Skeletal muscle tissue (tissue), 3 donors: ENCODE measurements at regions not wholly inside any gene's neighbourhood (a gene's known extent, or its start where the extent isn't known, plus 50 kb on each side); places are given as distances from the start of the nearest gene placed in this dataset.

Source experiments
- H3K27ac ChIP-seq: one replicate; pipeline ENCODE4 v1.7.0; 2013; ENCODE audit warnings: mild to moderate bottlenecking, low read depth, low read length, inconsistent platforms
- H3K27me3 ChIP-seq, 3 donors: one replicate each; pipeline ENCODE4 v1.7.0; 2013; ENCODE audit warnings: low read length in 3 of 3; ENCODE audit not compliant: control insufficient read depth in 3 of 3, insufficient read depth in 3 of 3
- H3K36me3 ChIP-seq, 3 donors: one replicate each; pipeline ENCODE4 v1.7.0; 2013; ENCODE audit warnings: low read length in 3 of 3; ENCODE audit not compliant: control insufficient read depth in 3 of 3, insufficient read depth in 3 of 3
- H3K4me1 ChIP-seq, 3 donors: one replicate each; pipeline ENCODE4 v1.7.0; 2013; ENCODE audit warnings: low read length in 3 of 3, mild to moderate bottlenecking in 3 of 3; ENCODE audit not compliant: control insufficient read depth in 3 of 3, insufficient read depth in 3 of 3
- H3K4me3 ChIP-seq, 3 donors: one replicate each; pipeline ENCODE4 v1.7.0; 2013; ENCODE audit warnings: low read length in 3 of 3
- H3K9ac ChIP-seq, 3 donors: one replicate each; pipeline ENCODE4 v1.7.0; 2013; ENCODE audit warnings: low read length in 3 of 3, mild to moderate bottlenecking in 3 of 3, moderate library complexity in 2 of 3, low read depth in 1 of 3
- H3K9me3 ChIP-seq, 3 donors: one replicate each; pipeline ENCODE4 v1.7.0; 2013; ENCODE audit warnings: low read length in 3 of 3; ENCODE audit not compliant: control insufficient read depth in 3 of 3
- donor health status: Osteomylitis.

- H3K27ac ChIP-seq, result no peak overlapping the region
These were observed 132.5 kb upstream of the THBS1 start for GRCh38 chr15:39448409-39448808.

GRCh38 chr15:39451121-39451688, 129.7 kb upstream of the THBS1 start:
- no peak overlapping the region for H3K27ac ChIP-seq
- H3K27me3 ChIP-seq, result no peaks in the 10 kb centered on the region
- H3K36me3 ChIP-seq, result no peaks in the 10 kb centered on the region
- H3K4me3 ChIP-seq, result no peak overlapping the region
- no peak overlapping the region for H3K9ac ChIP-seq
- no peaks in the 10 kb centered on the region for H3K9me3 ChIP-seq
- H3K4me1 ChIP-seq, result peaks cover 0 to 4% (median 0%) of the 10 kb centered on the region in 3 donors

More at GRCh38 chr15:39448409-39448808, 132.5 kb upstream of the THBS1 start:
- no peaks in the 10 kb centered on the region for H3K36me3 ChIP-seq
- H3K9ac ChIP-seq, result no peak overlapping the region
- H3K4me3 ChIP-seq, result no peak overlapping the region
- no peaks in the 10 kb centered on the region for H3K9me3 ChIP-seq
- no peaks in the 10 kb centered on the region for H3K27me3 ChIP-seq
- H3K4me1 ChIP-seq, result peaks cover 0 to 3% (median 0%) of the 10 kb centered on the region in 3 donors

- Histone ChIP-seq H3K4me3 (no peak overlapping the region), H3K27ac (no peak overlapping the region), H3K36me3 (no peaks in the 10 kb centered on the region), H3K9ac (no peak overlapping the region), H3K27me3 (no peaks in the 10 kb centered on the region), H3K9me3 (no peaks in the 10 kb centered on the region), H3K4me1 (peaks cover 0 to 4% (median 0%) of the 10 kb centered on the region in 3 donors)
These were observed 129.0 kb upstream of the THBS1 start for GRCh38 chr15:39451871-39452270.

- Histone ChIP-seq H3K9me3 (no peaks in the 10 kb centered on the region), H3K4me1 (peaks cover 0 to 4% (median 0%) of the 10 kb centered on the region in 3 donors), H3K9ac (no peak overlapping the region), H3K27ac (no peak overlapping the region), H3K4me3 (no peak overlapping the region), H3K36me3 (no peaks in the 10 kb centered on the region), H3K27me3 (no peaks in the 10 kb centered on the region)
These were observed 127.3 kb upstream of the THBS1 start for GRCh38 chr15:39453620-39454019.

GRCh38 chr15:39454189-39454986, 126.5 kb upstream of the THBS1 start:
- H3K27ac ChIP-seq, result no peak overlapping the region

GRCh38 chr15:39455471-39455991, 125.3 kb upstream of the THBS1 start:
- Histone ChIP-seq H3K4me3 (no peak overlapping the region), H3K9ac (no peak overlapping the region), H3K27ac (no peak overlapping the region), H3K9me3 (no peaks in the 10 kb centered on the region), H3K27me3 (no peaks in the 10 kb centered on the region), H3K36me3 (no peaks in the 10 kb centered on the region), H3K4me1 (peaks cover 0 to 4% (median 0%) of the 10 kb centered on the region in 3 donors)

More at GRCh38 chr15:39454189-39454986, 126.5 kb upstream of the THBS1 start:
- Histone ChIP-seq H3K36me3 (no peaks in the 10 kb centered on the region), H3K9ac (no peak overlapping the region), H3K27me3 (no peaks in the 10 kb centered on the region), H3K4me1 (peaks cover 0 to 4% (median 0%) of the 10 kb centered on the region in 3 donors), H3K4me3 (no peak overlapping the region), H3K9me3 (no peaks in the 10 kb centered on the region)

- Histone ChIP-seq H3K4me1 (peaks cover 1 to 6% (median 2%) of the 10 kb centered on the region in 3 donors), H3K27me3 (no peaks in the 10 kb centered on the region), H3K4me3 (no peak overlapping the region), H3K27ac (no peak overlapping the region), H3K9ac (no peak overlapping the region), H3K36me3 (no peaks in the 10 kb centered on the region), H3K9me3 (no peaks in the 10 kb centered on the region)
These were observed 124.7 kb upstream of the THBS1 start for GRCh38 chr15:39456159-39456558.

GRCh38 chr15:39456582-39457330, 124.1 kb upstream of the THBS1 start:
- Histone ChIP-seq H3K27ac (no peak overlapping the region), H3K9me3 (no peaks in the 10 kb centered on the region), H3K27me3 (no peaks in the 10 kb centered on the region), H3K9ac (no peak overlapping the region), H3K36me3 (no peaks in the 10 kb centered on the region), H3K4me1 (peaks cover 5 to 11% (median 7%) of the 10 kb centered on the region in 3 donors), H3K4me3 (no peak overlapping the region)

- Histone ChIP-seq H3K27ac (no peak overlapping the region), H3K9ac (no peak overlapping the region), H3K27me3 (no peaks in the 10 kb centered on the region), H3K4me1 (peaks cover 5 to 15% (median 11%) of the 10 kb centered on the region in 3 donors), H3K9me3 (no peaks in the 10 kb centered on the region), H3K4me3 (no peak overlapping the region), H3K36me3 (no peaks in the 10 kb centered on the region)
These were observed 122.7 kb upstream of the THBS1 start for GRCh38 chr15:39458131-39458530.
